Stimulated activated CD4-positive, alpha-beta T cell treated with anti-CD3 and anti-CD28 coated beads, Interleukin-4, amount 100 ng/mL, for 48 hours (primary cell): ENCODE measurements at regions not wholly inside any gene's neighbourhood (a gene's known extent, or its start where the extent isn't known, plus 50 kb on each side); places are given as distances from the start of the nearest gene placed in this dataset.

ENCODE experiments used
- DNase-seq, 2 donors: peaks; one replicate each; pipeline ENCODE4 v3.0.0-alpha.2; 2020; ENCODE audit warnings: low read depth in 2 of 2

DNA sequence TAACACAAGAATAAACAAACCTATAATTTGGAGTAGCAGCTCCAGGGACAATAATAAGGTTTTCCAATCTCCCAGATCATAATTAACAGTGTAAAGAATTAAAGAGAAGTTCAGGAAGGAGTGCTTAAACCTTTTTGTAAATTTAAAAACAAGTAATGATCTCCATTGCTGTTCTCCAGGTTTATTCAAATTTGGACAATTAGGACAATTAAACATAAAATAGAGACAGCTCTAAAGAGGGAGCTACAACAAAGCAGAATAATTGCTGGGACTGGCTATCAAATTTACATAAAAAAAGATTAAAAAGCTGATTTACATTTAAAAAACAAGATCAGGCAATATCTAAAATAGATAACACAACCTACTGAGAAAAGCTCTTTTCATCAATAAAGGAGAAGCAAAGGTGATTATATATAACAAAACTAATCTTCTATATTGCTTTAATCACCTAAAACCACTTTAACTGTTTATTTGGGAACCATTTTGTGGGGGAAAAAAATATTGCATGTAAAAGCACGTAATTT is 80.1 kb upstream of the CREB1 start:
- DNase-seq: no peak

- DNase-seq: no peak
These were observed 79.6 kb upstream of the CREB1 start for GRCh38 chr2:207450186-207450585.

DNA sequence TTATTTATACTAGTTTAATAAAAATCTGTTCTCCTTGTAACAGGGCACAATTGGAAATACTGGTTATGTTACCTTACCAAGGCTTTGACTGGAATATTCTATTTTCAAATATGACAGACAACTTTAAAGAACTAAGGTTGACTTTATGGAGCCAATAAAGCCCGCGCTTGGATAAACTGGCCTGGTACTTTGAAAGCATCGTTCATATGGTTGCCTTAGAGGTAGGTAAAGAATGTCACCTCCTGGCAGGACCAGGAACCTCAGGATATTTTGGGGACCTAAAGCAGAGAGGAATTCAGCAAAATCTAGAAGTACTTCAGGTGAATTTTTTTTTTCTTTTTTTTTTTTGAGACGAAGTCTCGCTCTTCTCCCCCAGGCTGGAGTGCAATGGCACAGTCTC is 71.2 kb upstream of the CREB1 start:
- no peak for DNase-seq

GRCh38 chr2:207459990-207460757 is 69.6 kb upstream of the CREB1 start:
- DNase-seq: no peak

GRCh38 chr2:207463433-207463832 is 66.3 kb upstream of the CREB1 start:
- no peak for DNase-seq

DNA sequence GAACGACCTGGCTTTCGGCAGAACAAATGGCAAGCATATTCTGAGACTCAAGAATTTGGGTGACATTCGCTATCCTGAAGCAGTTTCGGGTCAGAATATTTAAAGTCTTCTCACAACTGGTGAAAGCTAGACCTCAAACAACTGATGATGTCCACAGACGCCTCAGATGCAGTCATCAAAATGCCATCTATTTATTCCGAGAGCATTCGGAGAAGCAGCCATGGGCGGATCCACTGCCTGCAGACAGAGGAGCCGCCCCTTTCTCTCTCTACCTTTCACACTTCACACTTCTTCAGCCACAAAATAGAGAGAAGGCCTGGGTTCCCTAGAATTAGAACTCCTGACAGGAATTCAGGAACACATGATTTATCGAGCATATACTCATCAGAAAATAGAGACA is 65.8 kb upstream of the CREB1 start:
- no peak for DNase-seq

- no peak for DNase-seq
These were observed 63.9 kb upstream of the CREB1 start for GRCh38 chr2:207465894-207466293.

DNA sequence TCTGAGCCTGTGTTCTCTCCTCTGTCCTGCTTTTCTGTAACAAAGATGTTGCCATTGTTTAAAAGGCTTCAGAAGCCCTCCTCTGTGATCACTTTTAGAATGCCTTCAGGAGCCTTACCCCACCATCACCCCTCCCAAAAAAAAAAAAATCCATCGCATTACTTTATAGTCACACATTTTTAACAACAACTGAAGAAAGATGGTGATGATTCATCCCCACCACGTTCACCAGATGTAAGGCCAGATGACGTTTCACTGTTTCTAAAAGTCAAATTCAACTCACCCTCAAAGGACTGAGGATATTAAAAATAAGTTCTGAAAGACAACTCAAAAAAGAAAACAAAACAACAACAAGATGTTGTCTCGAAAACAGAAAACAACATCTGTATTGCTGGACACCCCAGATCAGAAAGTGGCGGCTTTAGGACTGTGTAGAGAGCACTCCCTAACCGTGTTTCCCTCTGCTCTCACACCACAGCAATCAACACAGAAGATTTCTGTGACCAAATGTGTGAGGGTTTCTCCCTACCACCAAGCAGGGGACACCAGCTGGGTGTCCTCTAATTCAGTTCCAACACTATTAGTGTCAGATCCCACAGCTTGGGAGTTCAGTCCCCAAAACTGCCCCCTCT is 61.9 kb upstream of the CREB1 start:
- no peak for DNase-seq

GRCh38 chr2:207468488-207468887 is 61.3 kb upstream of the CREB1 start:
- DNase-seq: no peak

- DNase-seq: no peak
These were observed 60.3 kb upstream of the CREB1 start for GRCh38 chr2:207469451-207469850.

DNA sequence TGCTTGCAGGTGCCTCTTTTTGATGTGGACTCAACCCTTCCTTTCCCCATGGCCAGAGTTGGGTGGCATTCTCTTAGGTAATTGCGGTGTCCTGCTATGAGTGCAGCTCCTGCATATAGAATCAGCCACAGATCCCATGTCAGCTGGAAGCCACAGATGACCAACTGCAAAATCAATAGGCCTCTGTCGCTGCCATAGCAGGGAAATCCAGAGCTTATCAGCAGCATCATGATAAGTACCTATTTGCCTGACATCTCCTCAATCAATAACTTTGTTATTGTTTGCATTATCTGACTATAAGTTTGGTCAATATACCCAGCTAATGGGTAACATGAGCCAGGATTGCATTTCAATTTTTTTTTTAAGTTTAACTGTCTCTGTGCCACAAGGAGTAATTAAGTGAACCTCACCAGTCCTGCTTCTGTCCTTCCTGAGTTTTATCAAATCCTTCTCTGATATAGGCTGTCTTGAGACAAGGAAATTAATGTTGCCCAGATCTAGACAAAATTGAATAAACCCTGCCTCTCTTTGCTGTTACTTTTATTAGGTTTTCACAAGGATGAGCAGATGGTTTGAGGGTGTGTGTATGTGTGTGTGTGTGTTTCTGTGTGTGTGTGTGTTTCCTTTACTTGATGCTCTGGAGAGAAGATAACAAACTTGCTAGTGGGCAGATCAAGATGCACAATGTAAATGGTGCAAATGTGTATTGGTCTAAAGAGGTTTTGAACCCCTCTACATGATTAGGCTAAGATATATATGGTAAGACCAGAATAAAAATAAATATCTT is 59.6 kb upstream of the CREB1 start:
- DNase-seq: no peak

- no peak for DNase-seq
These were observed 58.5 kb upstream of the CREB1 start for GRCh38 chr2:207471261-207471660.

DNA sequence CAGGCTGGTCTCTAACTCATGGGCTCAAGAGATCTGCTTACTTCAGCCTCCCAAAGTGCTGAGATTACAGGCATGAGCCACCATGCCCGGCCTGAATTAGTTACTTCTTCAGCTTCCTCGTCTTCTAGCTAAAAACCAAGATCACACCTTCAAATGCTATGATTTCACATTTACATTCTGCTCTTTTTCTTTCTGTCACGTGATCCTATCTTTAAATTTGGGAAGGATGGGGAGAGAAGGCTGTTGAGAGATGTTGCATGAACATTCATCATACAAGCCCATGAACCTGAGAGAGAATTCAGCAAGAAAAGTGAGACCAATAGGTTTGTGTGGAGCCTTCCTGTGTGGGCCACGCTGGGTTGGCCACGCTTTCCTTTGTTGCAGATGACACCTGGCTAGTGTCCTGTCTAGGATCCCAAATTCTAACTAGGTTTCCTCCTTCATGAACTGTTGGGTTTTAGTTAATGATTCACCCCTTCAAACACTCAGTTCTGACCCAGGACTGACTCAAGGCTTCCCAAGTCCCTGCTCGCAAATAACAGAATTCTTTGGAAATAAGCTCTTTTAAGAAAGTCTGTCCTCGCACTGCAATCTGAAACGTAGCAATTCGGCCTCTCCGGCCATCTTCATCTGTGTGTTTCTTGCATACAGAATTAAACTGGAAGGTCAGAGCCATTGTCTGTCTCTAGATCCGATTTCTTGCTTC is 57.3 kb upstream of the CREB1 start:
- no peak for DNase-seq

DNA sequence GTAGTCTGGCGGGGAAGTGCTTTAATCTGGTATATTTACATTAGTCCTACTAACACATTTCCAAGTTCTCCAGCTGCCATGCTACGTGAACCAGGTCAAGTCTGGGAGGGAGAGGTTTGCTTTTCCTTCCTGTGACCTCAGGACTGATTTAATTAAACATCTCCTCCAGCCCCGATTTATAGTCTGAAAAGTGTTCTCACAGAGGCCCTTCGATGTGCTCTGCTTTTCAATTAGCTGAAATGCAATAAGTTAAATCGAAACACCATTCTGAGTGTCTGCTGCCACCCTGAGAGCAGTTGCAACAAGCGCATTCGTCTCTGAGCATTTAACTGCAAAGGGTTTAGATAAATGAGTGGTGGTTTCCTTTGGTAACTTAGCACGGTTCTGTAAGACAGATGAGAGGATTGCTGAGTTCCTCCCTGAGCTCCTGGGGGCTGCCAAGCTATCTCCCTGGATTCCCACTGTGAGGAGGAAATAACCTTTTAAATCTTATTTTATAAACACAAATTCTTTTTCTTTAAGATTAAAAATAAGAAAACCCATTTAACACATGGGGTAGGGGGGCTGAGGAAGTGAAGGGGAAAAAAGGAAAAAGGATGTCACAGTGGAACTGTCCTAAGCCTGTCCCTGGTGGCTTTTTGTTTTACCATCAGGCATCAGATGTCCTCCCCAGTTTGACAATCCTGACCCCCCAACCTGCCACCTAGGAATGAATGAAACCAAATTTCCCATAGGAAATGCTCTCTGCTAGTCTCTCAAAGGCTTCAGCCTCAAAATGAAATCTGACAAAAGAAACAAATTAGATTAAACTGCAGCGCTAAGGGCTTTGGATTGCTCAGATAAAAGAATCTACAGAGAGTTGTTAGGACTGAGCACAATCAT is 56.5 kb upstream of the CREB1 start:
- DNase-seq: peak in 1 of 2 donors; percentile 13

- DNase-seq: no peak
These were observed 55.9 kb upstream of the CREB1 start for GRCh38 chr2:207473931-207474235.

GRCh38 chr2:207474863-207475485 is 54.8 kb upstream of the CREB1 start:
- DNase-seq: peak; percentile 15 to 37

DNA sequence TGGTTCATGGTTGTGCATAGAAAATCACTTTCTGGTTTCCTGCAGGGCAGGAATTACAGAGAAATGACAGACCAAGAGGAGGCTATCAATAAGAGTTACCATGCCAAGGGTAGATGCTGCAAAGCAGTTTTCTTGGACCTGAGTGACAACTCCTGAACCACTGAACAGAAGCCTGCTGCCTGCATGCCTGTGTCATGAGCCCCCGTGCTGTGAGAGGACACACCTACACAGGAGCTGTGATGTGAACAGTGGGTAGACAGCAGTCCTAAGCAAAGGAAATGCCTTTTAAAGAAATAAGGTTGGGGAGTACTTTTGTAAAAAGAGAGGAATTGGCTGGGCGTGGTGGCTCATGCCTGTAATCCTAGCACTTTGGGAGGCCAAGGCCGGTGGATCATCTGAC is 54.2 kb upstream of the CREB1 start:
- no peak for DNase-seq

DNA sequence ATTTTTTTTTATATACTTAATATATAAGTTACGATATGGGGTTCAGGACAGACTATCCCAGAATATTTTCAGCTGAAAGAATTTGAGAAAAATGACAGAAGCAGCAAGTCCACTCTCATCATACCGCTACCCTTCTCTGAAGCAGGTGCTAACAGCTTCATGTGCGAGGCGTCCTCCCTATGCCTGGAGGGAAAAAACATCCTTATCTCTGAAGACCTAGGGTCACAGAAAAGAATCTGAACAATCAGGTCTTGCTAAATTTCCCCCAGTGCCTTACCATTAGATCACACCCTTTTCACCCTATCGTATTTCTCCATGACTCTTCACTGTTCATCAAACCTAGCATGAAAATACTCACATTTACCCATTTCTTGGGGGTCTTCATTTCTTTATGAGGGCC is 51.9 kb upstream of the CREB1 start:
- DNase-seq: no peak

GRCh38 chr2:207478572-207478971 is 51.2 kb upstream of the CREB1 start:
- DNase-seq: no peak

DNA sequence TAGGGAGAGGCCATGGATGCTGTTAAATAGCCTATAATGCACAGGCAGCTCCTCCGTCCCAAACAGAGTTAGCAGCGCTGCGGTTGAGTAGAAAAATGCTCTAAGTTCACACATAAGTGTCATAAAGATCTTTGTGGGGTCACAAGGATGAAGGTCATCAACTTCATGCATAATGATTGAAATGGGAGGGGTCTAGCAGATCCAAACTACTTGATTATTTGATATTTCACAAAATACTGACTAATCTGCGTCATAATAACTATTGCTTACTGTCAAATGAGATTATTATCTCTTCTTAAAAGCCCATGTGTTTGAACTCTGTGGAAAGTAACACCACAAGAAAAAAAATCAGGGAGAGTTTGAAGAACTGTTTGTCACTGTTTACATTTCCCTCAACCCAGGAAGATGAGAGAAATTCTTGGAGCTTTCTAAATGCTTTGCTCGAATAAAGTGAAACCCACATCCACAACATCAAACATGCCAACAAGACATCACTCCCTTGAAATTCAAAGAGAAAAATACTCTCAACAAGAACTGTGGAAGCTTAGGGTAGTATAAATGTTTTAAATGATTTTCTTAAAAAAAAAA is 50.5 kb upstream of the CREB1 start:
- no peak for DNase-seq
